Hematopoietic multipotent progenitor cell treated with erythropoietin and hydrocortisone succinate and interleukin-3 and kit ligand, for 6 days (in vitro differentiated cells): ENCODE measurements at regions not wholly inside any gene's neighbourhood (a gene's known extent, or its start where the extent isn't known, plus 50 kb on each side); places are given as distances from the start of the nearest gene placed in this dataset.
A peak's percentile ranks its signal among the peaks of the same experiment; 100 is the strongest.

Experiments
- DNase-seq: peaks from one replicate; pipeline ENCODE4 v3.0.0-alpha.2; 2015

DNA sequence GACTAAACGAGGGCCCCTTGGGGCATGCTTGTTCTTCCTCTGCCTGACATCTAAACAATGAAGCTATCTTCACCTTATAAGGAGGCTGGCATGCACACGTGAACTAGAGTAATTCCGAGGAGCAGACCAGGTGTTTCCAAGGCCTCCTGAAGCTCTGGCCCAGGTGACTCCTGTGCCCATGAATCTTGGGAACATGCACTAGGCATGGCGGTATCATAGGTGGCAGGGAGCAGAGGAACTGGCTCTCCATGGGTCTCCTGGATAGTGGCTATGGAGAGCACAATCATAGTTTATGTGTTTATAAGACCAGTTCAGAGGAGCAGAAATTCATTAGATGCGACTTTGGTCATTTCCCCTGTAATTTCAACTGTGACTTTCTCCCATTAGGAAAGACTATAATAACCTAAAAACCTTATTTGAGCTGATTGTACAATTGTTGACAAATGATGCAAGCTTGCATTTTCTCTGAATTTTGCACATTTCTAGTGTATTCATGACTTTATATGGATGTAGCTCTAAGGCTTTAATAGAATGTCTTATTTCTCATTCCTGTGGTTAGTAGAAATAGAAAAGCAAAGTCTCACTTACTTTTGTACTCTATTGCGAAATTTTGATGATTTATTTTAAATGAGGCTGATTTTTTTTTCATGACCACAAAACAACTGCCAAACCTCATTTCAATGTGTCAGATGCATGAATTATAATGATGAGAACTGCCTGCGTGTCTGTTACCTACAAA lies 135.3 kb upstream of the RPS23 start:
- DNase-seq: peak; percentile 11

DNA sequence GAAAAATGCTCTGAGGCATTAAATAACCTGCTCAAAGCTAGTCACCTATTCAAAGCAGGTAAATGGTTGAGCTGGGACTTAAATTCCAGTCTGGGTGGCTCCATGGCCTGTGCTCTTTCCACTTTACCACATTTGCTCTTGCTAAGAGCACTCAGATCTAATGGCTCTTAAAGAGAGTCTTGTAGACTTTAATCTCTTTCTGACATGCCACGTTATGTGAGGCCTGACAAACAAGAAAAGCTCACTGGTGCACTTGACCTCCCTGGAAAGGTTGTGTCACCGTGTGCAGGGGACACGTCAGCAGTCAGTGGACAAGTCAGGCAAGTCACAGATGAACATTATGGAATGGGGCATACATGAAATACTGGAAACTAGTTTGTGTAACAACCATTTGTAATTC lies 129.9 kb upstream of the RPS23 start:
- no peak for DNase-seq

DNA sequence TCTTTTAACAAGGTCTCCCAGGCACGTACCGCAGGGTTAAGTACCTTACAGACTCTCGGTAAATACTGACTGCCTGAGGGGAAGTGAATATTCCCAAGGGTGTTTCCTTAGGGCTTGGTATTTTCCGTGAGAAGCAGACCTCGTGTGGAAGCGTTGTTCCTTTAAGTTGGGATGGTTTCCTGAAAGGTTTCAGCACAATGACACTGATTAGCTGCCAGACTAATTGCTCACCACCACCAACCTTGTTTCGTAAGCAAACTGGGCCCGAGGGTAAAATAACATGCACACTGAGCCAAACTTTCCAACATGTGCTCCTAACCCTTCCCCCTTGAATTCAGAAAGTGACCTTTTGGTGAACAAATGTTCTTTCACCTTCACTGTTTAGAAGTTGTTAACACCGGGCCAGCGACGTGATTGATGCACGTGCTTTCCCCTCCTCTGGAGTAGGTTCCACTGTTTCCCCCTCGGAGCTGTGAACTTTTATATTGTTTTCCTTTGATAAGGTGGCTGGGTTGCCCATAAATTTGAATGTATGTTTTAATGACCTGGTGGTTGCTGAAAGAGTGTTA lies 128.1 kb upstream of the RPS23 start:
- no peak for DNase-seq

DNA sequence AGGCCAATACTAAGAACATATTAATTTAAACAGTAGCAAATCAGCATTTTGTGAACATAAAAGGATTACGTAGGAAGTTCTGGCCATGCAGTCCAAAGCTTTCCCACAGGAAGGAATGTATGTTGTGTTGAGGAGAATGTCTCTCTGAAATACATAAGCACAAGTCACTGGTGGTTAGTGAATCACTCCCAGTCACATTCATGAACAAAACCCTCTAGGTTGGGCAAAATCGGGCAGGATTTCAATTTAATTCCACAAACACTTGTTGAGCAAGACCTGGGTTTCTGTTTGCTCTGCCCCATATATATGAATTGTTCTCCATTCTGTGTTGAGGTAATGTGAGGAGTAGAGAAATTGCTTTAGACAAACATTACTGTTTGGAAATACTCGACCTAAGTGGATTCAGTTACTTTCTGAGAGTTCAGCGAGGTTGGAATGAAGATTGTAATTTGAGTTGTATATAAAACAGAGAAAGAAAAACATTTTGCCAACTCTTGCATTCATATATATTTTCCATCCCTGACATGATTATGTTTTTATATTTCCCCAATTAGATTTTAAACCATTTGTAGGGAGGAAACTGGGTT lies 127.6 kb upstream of the RPS23 start:
- no peak for DNase-seq

- no peak for DNase-seq
These were observed 127.0 kb upstream of the RPS23 start for GRCh38 chr5:82405161-82405560.

DNA sequence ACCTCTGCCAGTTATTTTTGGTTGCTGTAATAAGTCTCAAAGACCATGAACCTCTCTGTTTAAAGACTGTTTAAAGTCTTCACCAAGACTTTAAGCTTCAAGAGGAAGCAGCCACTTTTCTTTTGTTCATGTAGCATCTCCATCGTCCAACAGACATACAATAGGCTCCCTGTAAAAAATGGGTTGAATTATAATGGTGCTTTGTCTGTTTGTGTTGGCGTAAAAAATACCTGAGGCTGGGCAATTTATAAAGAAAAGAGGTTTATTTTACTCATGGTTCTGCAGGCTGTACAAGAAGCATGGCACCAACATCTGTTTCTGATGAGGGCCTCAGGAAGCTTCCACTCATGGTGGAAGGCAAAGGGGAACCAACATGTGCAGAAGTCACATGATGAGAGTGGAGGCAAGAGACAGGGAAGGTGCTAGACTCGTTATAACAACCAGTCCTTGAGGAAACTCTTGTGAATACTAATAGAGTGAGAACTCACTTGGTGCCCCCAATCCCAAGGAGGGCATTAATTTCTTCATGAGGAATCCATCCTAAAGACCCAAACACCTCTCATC lies 126.3 kb upstream of the RPS23 start:
- DNase-seq: no peak

- DNase-seq: no peak
These were observed 125.6 kb upstream of the RPS23 start for GRCh38 chr5:82403724-82404123.

- DNase-seq: no peak
These were observed 124.9 kb upstream of the RPS23 start for GRCh38 chr5:82403026-82403425.

DNA sequence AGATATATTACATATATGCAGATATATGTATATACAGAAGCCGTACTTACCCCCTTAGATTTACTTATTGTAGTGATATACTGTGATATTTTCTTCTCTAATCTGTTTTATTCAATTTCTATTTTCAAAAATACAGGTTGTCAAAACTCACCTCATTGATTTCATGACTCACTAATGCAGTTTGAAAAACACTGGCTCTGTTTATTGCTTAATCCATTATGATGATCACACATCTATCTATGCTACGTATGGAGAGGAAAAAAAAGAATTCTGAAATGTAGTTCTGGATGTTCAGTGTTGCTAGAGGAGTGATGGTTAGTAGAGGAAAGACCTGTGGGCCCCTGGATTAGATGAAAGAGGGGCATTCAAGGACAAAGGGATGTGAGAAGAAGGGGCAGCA lies 121.0 kb upstream of the RPS23 start:
- no peak for DNase-seq

GRCh38 chr5:82397741-82398320 lies 119.7 kb upstream of the RPS23 start:
- no peak for DNase-seq

GRCh38 chr5:82396871-82397514 lies 118.8 kb upstream of the RPS23 start:
- no peak for DNase-seq

- no peak for DNase-seq
These were observed 118.2 kb upstream of the RPS23 start for GRCh38 chr5:82396396-82396795.

DNA sequence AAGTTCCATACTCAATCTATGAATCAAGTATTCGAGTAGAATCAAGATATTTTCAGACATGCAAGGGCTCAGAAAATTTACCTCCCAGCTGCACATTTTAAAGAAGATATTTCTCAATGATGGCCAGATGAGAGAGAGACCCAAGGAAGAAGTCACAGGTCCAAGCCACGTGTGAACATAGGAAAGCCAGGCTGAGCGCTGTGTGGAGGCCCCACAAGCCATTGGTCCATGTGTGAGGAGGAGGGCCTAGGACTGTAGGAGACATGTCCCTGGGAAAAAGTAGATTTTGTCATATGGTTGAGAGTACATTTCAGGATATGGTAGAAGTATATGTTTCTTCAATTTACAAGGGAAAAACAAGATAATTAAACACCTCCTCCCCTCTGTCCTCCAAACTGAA lies 115.8 kb upstream of the RPS23 start:
- no peak for DNase-seq

GRCh38 chr5:82390088-82390487 lies 111.9 kb upstream of the RPS23 start:
- no peak for DNase-seq

DNA sequence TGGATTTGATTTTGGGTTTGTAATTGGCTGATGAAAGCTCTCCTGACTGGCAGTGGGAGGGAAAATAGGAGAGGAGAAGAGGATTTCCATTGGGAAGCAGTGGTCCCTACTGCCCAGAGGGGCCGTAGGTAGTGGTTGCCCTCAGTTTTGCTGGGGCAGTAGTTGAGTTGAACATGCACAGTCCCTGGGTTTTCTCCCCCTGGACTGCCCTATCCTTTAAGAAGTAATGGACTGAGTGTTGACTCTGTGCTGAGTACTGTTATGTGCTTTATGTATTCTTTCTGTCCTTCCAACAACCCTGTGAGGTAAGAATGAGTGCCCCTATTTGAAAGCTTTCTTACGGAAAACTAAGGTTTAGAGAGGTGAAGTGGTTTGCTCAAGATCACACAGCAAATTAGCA lies 111.2 kb upstream of the RPS23 start:
- DNase-seq: no peak

DNA sequence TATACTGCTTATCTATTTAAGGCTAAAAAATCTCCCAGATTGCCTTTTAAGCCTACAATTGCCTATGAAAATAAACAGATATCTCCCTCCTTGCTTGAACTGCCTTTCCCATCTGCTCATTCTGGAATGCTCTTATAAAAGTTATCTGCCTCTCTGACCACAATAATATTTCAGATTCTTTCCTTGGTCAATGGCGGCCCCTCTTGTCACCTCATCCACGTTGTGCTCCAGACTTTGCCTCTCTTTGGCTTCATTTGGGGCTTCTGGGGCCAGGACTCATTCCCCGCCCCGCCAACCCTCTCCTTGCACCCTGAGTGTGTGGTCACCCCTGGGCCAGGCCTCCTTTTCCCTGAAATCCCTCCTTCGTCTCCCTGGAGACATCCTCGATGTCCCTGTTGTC lies 110.0 kb upstream of the RPS23 start:
- no peak for DNase-seq

DNA sequence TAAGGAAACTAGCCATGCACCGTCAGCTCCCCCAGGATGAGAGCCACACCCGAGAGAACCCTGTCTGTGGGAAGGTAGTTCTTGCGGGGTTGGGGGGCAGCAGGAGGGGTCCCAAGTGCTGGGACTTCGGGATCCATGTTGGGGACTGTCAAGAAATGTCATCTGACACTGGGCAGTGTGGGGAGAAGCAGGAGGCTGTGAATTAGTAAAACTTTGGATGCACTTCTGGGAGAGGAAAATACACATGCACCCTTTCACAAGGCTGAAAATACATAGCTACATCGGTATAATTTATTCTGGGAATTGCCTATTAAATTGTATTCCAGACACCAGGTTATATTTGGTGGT lies 109.6 kb upstream of the RPS23 start:
- DNase-seq: no peak

DNA sequence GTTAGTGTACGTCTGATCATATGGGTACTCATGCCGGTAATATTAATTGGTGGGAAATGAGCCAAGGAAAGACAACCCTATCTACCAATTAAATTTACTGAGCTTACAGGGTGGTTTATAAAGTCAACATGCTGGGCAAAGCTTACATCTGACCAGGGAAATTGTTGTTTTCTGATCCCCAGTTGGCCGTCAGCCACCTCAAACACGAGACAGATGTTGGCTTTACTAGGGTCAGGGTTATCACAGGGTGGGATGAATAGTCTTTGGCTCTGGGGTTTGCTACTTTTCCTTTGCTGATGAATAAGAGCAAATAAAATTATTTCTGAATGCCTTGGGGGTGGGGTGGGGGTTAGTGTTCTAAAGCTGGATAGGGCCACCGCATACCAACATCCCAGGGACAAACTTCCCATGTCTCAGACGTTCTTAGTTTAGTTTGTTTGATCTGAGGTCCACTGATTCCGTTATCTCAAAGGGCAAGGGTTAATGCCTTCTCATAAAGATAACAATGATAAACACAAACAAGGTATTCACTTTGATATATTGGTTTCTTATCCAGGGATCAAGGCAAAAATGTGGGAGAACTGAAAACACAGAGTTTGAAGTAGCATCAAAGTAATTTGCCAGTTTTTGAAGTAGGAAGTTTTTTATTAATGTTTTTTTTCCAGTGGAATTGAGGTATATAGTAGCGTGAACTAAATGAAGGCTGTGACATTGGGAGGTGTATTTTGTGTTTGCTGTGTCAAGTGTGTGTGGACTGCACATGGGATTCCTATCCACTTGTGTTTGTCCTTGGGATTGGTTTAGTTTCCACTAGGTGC lies 109.1 kb upstream of the RPS23 start:
- no peak for DNase-seq

DNA sequence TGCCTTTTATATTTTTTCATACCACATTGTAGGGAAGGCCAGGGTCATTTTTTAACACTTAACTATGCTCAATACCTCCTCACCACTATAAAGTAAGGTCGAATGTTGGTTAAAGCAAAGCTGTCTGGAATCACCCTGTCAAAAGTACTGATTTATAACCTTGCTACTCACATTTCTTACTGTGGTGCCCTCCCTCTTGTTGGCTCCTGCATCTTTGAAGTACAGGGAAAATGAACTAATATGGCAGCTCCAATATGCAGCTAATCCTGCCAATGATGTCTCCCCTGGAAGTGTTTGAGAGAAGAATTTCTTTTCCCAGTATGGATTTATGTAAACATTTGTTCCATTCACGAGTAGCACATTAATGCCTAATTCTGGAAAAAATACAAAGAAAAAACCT lies 108.4 kb upstream of the RPS23 start:
- DNase-seq: no peak

DNA sequence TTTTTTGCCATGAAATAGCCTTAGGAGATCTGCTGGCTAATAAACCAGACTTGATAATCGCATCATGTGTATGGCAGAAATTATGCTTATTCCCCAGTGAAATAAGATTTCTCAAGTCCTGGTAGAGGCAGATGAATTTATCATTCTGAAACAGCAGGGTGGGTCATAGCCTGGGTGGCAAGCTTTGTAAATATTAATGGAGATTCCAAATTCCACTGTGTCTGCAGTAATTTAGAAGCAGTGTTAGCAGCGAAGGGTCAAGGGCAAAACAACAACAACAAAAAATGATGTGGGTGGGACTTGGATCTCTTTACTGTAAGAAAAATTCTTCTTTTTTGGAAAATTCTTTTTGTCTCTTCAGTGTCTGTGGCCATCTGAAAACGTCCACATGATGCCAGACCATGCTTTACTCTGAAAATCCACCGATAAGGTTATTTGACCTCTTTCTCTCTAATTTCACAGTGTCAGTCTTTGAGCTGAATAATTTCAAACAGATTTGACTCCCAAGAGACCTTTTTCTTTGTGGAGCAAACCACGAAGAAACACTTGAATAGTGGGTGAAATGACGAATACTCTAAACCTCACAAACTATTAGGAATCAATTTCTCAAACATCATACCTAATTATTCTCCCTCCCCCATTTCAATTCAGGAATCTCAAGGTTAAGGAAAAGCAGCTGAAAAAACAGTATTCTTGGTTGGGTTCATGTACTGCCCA lies 106.0 kb upstream of the RPS23 start:
- no peak for DNase-seq

- DNase-seq: no peak
These were observed 103.4 kb upstream of the RPS23 start for GRCh38 chr5:82381591-82381990.

- DNase-seq: no peak
These were observed 98.2 kb upstream of the RPS23 start for GRCh38 chr5:82376307-82376706.
